ENCODE measurements at regions not wholly inside any gene's neighbourhood (a gene's known extent, or its start where the extent isn't known, plus 50 kb on each side); places are given as distances from the start of the nearest gene placed in this dataset.

DNA sequence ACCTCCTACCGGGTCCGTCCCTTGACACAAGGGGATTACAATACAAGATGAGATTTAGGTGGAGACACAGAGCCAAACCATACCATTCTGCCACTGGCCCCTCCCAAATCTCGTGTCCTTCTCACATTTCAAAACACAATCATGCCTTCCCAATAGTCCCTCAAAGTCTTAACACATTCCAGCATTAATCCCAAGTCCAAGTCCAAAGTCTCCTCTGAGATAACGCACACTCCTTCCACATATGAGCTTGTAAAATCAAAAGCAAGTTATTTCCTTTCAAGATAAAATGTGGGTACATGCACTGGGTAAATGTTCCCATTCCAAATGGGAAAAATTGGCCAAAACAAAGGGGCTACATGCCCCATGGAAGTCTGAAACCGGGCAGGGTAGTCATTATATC lies 463.9 kb upstream of the CDH9 start:
- intact Hi-C loops (cut with micrococcal nuclease; ENCODE audit: unreplicated experiment), result no loop called here

DNA sequence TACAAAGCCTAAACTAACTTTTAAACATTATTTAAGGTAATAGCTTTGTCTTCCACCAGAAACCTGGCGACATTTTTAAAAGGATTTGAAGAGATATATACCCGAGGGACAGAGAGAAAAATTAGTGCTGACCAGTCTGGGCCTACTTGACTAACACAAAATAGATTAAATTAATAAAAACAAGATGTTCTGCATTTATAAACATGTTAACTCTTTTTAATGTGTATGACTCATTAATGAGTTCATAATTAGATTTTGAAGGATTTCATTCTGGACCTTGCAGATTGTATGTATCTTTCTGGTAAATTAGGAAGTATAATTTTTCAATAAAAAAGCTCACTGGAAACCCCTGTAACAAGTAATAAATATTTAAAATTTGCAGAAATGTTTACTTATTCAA lies 459.1 kb upstream of the CDH9 start:
- TF ChIP-seq EZH2phosphoT487 (IDR thresholded peaks at IDR 0.05; ENCODE audit: borderline replicate concordance, low read depth, low read length), result no peak
- TF ChIP-seq, protein P1, sequence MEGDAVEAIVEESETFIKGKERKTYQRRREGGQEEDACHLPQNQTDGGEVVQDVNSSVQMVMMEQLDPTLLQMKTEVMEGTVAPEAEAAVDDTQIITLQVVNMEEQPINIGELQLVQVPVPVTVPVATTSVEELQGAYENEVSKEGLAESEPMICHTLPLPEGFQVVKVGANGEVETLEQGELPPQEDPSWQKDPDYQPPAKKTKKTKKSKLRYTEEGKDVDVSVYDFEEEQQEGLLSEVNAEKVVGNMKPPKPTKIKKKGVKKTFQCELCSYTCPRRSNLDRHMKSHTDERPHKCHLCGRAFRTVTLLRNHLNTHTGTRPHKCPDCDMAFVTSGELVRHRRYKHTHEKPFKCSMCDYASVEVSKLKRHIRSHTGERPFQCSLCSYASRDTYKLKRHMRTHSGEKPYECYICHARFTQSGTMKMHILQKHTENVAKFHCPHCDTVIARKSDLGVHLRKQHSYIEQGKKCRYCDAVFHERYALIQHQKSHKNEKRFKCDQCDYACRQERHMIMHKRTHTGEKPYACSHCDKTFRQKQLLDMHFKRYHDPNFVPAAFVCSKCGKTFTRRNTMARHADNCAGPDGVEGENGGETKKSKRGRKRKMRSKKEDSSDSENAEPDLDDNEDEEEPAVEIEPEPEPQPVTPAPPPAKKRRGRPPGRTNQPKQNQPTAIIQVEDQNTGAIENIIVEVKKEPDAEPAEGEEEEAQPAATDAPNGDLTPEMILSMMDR (conservative IDR thresholded peaks at IDR 0.05; ENCODE audit: low read length), result no peak
- no TSS peak for BruUV-seq (replicated peaks)
- Histone ChIP-seq H3K4me3 (ENCODE audit: low read depth, low read length, poor library complexity, severe bottlenecking) (no peak overlapping the region), H3K27ac (ENCODE audit: low read depth, low read length, poor library complexity, severe bottlenecking) (no peak overlapping the region), H4K20me1 (ENCODE audit: insufficient read depth, low read length) (no peaks in the 10 kb centered on the region), H3K36me3 (ENCODE audit: insufficient read depth, low read length) (no peaks in the 10 kb centered on the region), H3K9me3 (ENCODE audit: low read length) (peaks cover 7% of the 10 kb centered on the region; the same call in 1 of the 2 replicates), H3K9me2 (ENCODE audit: insufficient read depth, low read length) (no peaks in the 10 kb centered on the region), H3K79me2 (ENCODE audit: insufficient read depth, low read depth, low read length) (no peaks in the 10 kb centered on the region), H2AFZ (ENCODE audit: low read length) (no peak overlapping the region), H3K4me2 (ENCODE audit: low read length) (no peak overlapping the region), H3K4me1 (ENCODE audit: insufficient read depth, low read length, poor library complexity, severe bottlenecking) (no peaks in the 10 kb centered on the region)
- CTCF ChIA-PET (ENCODE audit: unreplicated experiment), result no interaction called here
- POLR2A ChIA-PET, result interaction anchor here (1.0 kb wide), 2 partner anchors 13 to 32 kb away, joined by 3 read pairs; no protein-coding TSS in a partner anchor
- DNase-seq (ENCODE audit: low spot score), result no peak
- intact Hi-C loops (cut with micrococcal nuclease; ENCODE audit: unreplicated experiment), result no loop called here

More for the DNA sequence above, 463.9 kb upstream of the CDH9 start:
- H3K27ac ChIP-seq (ENCODE audit: low read depth, low read length, poor library complexity, severe bottlenecking), result no peak overlapping the region
- no TSS peak for BruUV-seq (replicated peaks)
- no peaks in the 10 kb centered on the region; the same call in 1 of the 2 replicates for H3K9me3 ChIP-seq (ENCODE audit: low read length)
- no peaks in the 10 kb centered on the region for H4K20me1 ChIP-seq (ENCODE audit: insufficient read depth, low read length)
- H3K9me2 ChIP-seq (ENCODE audit: insufficient read depth, low read length), result no peaks in the 10 kb centered on the region
- no peaks in the 10 kb centered on the region for H3K36me3 ChIP-seq (ENCODE audit: insufficient read depth, low read length)
- no peak for DNase-seq (ENCODE audit: low spot score)
- TF ChIP-seq, protein P1 (conservative IDR thresholded peaks at IDR 0.05; ENCODE audit: low read length), result no peak
- TF ChIP-seq EZH2phosphoT487 (IDR thresholded peaks at IDR 0.05; ENCODE audit: borderline replicate concordance, low read depth, low read length), result no peak
- no peaks in the 10 kb centered on the region for H3K79me2 ChIP-seq (ENCODE audit: insufficient read depth, low read depth, low read length)
- H3K4me3 ChIP-seq (ENCODE audit: low read depth, low read length, poor library complexity, severe bottlenecking), result no peak overlapping the region
- POLR2A ChIA-PET, result no interaction called here
- CTCF ChIA-PET (ENCODE audit: unreplicated experiment), result no interaction called here
- H2AFZ ChIP-seq (ENCODE audit: low read length), result no peak overlapping the region
- H3K4me2 ChIP-seq (ENCODE audit: low read length), result no peak overlapping the region
- H3K4me1 ChIP-seq (ENCODE audit: insufficient read depth, low read length, poor library complexity, severe bottlenecking), result no peaks in the 10 kb centered on the region

DNA sequence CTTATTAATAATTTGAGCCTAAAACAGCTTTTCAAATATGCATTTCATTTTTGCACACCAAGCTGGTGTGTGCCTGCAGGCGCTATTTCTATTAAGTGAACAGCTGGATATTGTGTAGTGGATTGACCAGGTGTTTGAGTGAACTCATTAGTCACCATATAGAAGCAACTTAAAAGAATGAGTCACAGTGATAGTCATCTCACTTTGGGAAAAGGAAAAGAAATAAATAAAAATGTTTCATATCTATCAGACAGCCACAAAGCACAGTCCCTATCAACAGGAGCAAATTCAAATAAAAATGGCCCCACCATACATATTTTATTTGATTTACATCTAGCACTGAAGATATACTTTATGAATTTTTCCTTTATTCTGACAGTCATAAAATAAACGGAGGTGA lies 456.5 kb upstream of the CDH9 start:
- Histone ChIP-seq H3K9me2 (ENCODE audit: insufficient read depth, low read length) (no peaks in the 10 kb centered on the region), H4K20me1 (ENCODE audit: insufficient read depth, low read length) (no peaks in the 10 kb centered on the region), H3K9me3 (ENCODE audit: low read length) (peaks cover 7% of the 10 kb centered on the region; the same call in 1 of the 2 replicates), H3K4me3 (ENCODE audit: low read depth, low read length, poor library complexity, severe bottlenecking) (no peak overlapping the region), H3K79me2 (ENCODE audit: insufficient read depth, low read depth, low read length) (no peaks in the 10 kb centered on the region), H3K4me2 (ENCODE audit: low read length) (no peak overlapping the region), H3K36me3 (ENCODE audit: insufficient read depth, low read length) (no peaks in the 10 kb centered on the region), H2AFZ (ENCODE audit: low read length) (no peak overlapping the region), H3K27ac (ENCODE audit: low read depth, low read length, poor library complexity, severe bottlenecking) (no peak overlapping the region), H3K4me1 (ENCODE audit: insufficient read depth, low read length, poor library complexity, severe bottlenecking) (no peaks in the 10 kb centered on the region)
- intact Hi-C loops (cut with micrococcal nuclease; ENCODE audit: unreplicated experiment), result no loop called here
- POLR2A ChIA-PET, result no interaction called here
- BruUV-seq (replicated peaks), result no TSS peak
- DNase-seq (ENCODE audit: low spot score), result no peak
- CTCF ChIA-PET (ENCODE audit: unreplicated experiment), result no interaction called here
- TF ChIP-seq, protein P1 (conservative IDR thresholded peaks at IDR 0.05; ENCODE audit: low read length), result no peak
- TF ChIP-seq EZH2phosphoT487 (IDR thresholded peaks at IDR 0.05; ENCODE audit: borderline replicate concordance, low read depth, low read length), result no peak

Data from OCI-LY7 (cell line).